GM19463 (cell line): ENCODE measurements at regions not wholly inside any gene's neighbourhood (a gene's known extent, or its start where the extent isn't known, plus 50 kb on each side); places are given as distances from the start of the nearest gene placed in this dataset.
"Not testable (repeated sequence)": the region's sequence is repeated elsewhere in the genome, so short reads cannot be mapped to it uniquely, and the experiment has no call there.

Experiments used
- ATAC-seq: cut with Tn5 transposase; IDR thresholded peaks from one replicate; pipeline ENCODE4 v1.9.1; 2021; ENCODE audit warnings: mild to moderate bottlenecking, moderate library complexity; ENCODE audit not compliant: unreplicated experiment

GRCh38 chrX:56125946-56126345, 106.2 kb upstream of the KLF8 start:
- no peak for ATAC-seq

DNA sequence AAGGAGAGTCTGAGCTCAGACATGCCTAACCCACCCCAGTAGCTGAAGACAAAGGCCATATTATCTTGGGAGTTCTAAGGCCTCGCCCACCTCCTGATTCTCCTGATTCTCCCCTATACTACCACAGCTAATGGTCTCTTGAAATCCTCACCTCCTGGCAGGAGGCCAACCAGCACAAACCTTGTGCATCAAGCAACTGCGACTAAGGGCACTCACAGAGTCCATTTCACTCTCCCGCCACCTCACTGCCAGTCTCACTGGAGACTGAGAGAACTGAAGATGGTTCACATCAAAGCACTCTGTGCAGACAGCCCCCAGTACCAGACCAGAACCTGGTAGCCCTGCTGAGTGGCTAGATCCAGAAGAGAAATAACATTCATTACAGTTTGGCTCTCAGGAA, 102.1 kb upstream of the KLF8 start:
- ATAC-seq, result no peak

- ATAC-seq, result no peak
These were observed 101.7 kb upstream of the KLF8 start for GRCh38 chrX:56130436-56130835.

- ATAC-seq, result not testable (repeated sequence)
These were observed 68.0 kb upstream of the KLF8 start for GRCh38 chrX:56164135-56164534.
